Stimulated activated naive CD8-positive, alpha-beta T cell treated with anti-CD3 and anti-CD28 coated beads, Interleukin-15, amount 100 ng/mL, for 72 hours (primary cell): ENCODE measurements at regions not wholly inside any gene's neighbourhood (a gene's known extent, or its start where the extent isn't known, plus 50 kb on each side); places are given as distances from the start of the nearest gene placed in this dataset.

Experiments
- ATAC-seq: fragments of 150-1000 bp; cut with Tn5 transposase; 2 replicates; pipeline ENCODE4 v1.10.0; 2021; ENCODE audit warnings: mild to moderate bottlenecking, moderate library complexity
- DNase-seq, 2 donors: peaks; one replicate each; pipeline ENCODE4 v3.0.0; 2021 to 2022
- H3K27ac Mint-ChIP-seq, 2 donors: one replicate each; pipeline ENCODE4 v1.8.0; 2022; ENCODE audit warnings: mild to moderate bottlenecking in 2 of 2, mixed read lengths in 2 of 2, moderate library complexity in 2 of 2
- H3K27me3 Mint-ChIP-seq: one replicate; pipeline ENCODE4 v1.8.0; 2022; ENCODE audit warnings: mixed read lengths
- H3K4me1 Mint-ChIP-seq: one replicate; pipeline ENCODE4 v1.8.0; 2022; ENCODE audit warnings: mild to moderate bottlenecking, mixed read lengths
- H3K4me3 Mint-ChIP-seq, 2 donors: one replicate each; pipeline ENCODE4 v1.8.0; 2022; ENCODE audit warnings: mild to moderate bottlenecking in 2 of 2, mixed read lengths in 2 of 2, moderate library complexity in 1 of 2
- H3K9me3 Mint-ChIP-seq, 2 donors: one replicate each; pipeline ENCODE4 v1.8.0; 2022; ENCODE audit warnings: mixed read lengths in 2 of 2

DNA sequence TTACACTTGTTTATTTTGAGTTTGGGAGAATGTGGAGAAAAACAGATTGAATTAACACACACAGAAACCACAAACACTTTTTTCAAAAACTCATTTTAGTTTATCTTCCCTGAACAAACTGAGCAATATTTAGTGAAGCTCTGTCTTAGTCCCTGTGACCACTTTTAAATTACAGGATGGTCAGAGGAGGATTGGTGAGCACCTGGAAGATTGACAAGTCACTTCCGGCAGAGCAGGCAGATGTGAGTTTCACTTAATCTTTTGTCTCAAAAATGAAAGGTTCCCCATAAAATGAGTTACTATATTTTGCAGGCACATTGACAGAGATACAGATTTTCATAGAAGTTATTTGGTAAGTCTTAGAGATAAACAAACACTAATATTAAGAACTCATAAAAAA, 970.1 kb downstream of the ADGRL3 start:
- H3K27me3 Mint-ChIP-seq: no peaks in the 10 kb centered on the region
- DNase-seq (no peak), ATAC-seq (no peak)
- H3K4me3 Mint-ChIP-seq: no peak overlapping the region
- peaks cover 2 to 3% of the 10 kb centered on the region in 2 donors for H3K9me3 Mint-ChIP-seq
- H3K4me1 Mint-ChIP-seq: no peaks in the 10 kb centered on the region
- no peak overlapping the region for H3K27ac Mint-ChIP-seq

DNA sequence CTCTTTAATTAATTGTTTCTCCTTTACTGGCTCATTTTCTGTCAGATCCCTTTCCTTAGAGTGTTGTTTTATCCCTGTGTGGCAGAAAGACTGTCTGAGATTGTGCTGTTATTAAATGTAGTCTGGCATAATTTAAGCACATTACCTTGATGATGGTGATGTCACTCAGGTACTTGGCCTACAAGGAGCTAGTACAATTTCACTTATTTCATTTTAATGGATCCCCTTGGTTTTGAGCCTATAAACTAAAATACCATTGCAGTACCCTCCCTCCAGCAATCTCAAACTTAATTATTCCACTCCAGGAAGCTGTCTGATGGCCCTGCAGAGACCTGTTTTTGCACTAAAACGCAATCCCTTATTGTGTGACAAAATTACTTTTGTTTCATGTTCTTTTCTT, 968.6 kb downstream of the ADGRL3 start:
- Mint-ChIP-seq H3K4me3 (no peak overlapping the region), H3K27ac (no peak overlapping the region), H3K27me3 (no peaks in the 10 kb centered on the region), H3K9me3 (peaks cover 10 to 11% of the 10 kb centered on the region in 2 donors), H3K4me1 (no peaks in the 10 kb centered on the region)
- DNase-seq: no peak
- ATAC-seq: no peak

DNA sequence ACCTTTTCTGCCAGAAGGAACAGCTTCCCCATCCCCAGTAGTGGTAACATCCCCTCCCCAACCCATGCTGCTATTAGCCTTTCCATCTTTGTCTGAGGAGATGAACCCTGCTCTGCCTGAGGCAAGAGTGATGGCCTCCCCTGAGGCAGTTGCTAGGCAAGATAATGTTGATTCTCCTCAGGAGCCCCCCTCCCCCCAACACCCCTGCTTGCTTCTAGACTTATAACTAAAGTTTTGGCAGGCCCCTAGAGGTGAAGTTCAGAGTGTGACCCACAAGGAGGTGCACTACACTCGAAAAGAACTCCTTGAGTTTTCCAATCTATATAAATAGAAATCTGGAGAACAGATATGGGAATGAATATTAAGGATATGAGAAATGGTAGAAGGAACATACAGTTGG, 962.5 kb downstream of the ADGRL3 start:
- ATAC-seq (no peak), DNase-seq (no peak)
- H3K4me3 Mint-ChIP-seq: no peak overlapping the region
- no peaks in the 10 kb centered on the region for H3K4me1 Mint-ChIP-seq
- H3K9me3 Mint-ChIP-seq: peaks cover 19 to 41% of the 10 kb centered on the region in 2 donors
- no peak overlapping the region for H3K27ac Mint-ChIP-seq
- H3K27me3 Mint-ChIP-seq: no peaks in the 10 kb centered on the region

DNA sequence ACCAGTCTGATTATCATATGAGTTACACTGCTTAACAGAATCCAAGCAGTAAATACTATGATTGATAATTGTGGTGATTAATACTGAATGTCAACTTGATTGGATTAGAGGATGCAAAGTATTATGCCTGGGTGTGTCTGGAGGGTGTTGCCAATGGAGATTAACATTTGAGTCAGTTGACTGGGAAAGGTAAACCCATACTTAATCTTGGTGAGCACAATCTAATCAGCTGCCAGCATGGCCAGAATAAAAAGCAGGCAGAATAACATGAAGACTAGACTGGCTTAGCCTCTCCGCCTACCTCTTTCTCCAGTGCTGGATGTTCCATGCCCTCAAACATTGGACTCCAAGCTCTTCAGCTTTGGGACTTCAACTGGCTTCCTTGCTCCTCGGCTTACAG, 961.3 kb downstream of the ADGRL3 start:
- Mint-ChIP-seq H3K4me1 (no peaks in the 10 kb centered on the region), H3K27ac (no peak overlapping the region), H3K4me3 (no peak overlapping the region), H3K27me3 (no peaks in the 10 kb centered on the region), H3K9me3 (peaks cover 19 to 41% of the 10 kb centered on the region in 2 donors)
- no peak for ATAC-seq
- no peak for DNase-seq

DNA sequence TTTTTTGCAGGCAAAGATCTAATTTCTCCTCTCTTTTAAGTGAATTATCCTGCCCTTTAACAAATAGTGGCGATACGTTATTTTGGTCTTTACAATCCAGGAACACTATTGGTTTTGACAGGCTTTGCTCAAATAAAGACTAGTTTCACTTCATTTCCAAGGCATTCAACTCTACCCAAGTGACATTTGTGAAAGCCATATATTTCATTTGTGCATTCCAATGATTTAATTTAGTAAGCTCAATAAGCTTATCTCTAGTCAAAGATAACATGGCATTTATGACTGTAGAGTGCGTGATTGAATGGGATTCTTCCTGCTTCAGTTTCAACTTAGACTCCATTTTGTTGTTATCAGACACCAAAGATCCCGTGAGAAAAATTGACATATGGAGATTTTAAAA, 959.8 kb downstream of the ADGRL3 start:
- no peak overlapping the region for H3K27ac Mint-ChIP-seq
- H3K4me3 Mint-ChIP-seq: no peak overlapping the region
- no peaks in the 10 kb centered on the region for H3K4me1 Mint-ChIP-seq
- no peak for DNase-seq
- no peak for ATAC-seq
- H3K9me3 Mint-ChIP-seq: peaks cover 18 to 42% of the 10 kb centered on the region in 2 donors
- no peaks in the 10 kb centered on the region for H3K27me3 Mint-ChIP-seq

DNA sequence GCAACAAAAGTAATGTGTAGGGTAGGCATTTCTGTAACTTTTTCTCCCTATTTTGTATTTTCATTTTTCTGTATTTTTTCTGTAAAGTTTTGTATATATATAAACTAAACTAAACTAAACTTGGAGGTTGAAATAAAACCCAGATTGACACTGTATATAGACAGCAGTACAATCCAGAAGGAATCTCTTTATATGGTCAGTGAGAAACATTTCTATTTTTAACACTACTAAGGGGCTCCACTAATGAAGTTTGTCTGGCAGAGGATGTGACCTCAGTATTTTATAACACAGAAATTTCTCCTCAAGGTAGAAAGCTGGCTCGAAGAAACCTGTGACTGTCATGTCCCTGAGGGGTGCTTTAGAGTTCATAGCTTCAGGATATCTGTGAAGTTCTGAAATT, 959.2 kb downstream of the ADGRL3 start:
- ATAC-seq: no peak
- DNase-seq: no peak
- Mint-ChIP-seq H3K4me3 (no peak overlapping the region), H3K27me3 (no peaks in the 10 kb centered on the region), H3K27ac (no peak overlapping the region), H3K9me3 (peaks cover 14 to 43% of the 10 kb centered on the region in 2 donors), H3K4me1 (no peaks in the 10 kb centered on the region)

DNA sequence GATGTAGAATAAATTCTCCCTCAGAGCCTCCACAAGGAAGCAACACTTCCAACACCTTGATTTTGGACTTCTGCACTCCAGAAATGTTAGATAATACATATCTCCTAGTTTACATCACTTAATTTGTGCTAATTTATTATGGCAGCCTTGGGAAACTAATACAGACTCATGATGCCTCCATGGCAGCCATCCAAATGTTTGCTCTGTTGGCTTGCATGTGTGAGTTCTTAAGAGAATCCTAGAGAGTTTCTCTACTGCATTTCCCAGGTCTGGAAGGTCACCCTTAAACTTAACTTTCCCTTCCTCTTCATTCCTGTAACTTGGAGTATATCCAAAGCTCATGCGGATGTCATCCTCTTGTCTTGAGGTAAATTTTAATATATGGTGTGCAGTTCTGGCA, 956.1 kb downstream of the ADGRL3 start:
- Mint-ChIP-seq H3K27ac (no peak overlapping the region), H3K27me3 (no peaks in the 10 kb centered on the region), H3K9me3 (peaks cover 22 to 42% of the 10 kb centered on the region in 2 donors), H3K4me3 (no peak overlapping the region), H3K4me1 (no peaks in the 10 kb centered on the region)
- ATAC-seq (no peak), DNase-seq (no peak)

DNA sequence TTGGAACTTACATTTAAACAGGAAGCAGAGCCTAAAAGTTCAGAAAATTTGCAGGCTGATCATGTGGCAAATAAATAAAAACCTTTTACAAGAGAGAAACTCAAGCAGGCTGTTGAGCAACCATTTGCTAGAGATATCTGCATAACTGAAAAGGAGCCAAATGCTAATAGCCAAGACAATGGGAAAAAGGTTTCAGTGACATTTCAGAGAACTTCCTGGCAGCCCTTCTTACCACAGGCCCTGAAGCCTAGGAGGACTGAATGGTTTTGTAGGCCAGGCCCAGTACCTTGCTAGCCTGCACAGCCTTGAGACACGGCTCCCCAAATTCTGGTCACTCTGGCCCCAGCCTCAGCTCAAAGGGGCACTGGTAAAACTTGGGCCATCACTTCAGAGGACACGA, 945.1 kb downstream of the ADGRL3 start:
- Mint-ChIP-seq H3K4me1 (no peaks in the 10 kb centered on the region), H3K4me3 (no peak overlapping the region), H3K27me3 (no peaks in the 10 kb centered on the region), H3K27ac (no peak overlapping the region), H3K9me3 (peaks cover 15 to 26% of the 10 kb centered on the region in 2 donors)
- DNase-seq (no peak), ATAC-seq (no peak)

DNA sequence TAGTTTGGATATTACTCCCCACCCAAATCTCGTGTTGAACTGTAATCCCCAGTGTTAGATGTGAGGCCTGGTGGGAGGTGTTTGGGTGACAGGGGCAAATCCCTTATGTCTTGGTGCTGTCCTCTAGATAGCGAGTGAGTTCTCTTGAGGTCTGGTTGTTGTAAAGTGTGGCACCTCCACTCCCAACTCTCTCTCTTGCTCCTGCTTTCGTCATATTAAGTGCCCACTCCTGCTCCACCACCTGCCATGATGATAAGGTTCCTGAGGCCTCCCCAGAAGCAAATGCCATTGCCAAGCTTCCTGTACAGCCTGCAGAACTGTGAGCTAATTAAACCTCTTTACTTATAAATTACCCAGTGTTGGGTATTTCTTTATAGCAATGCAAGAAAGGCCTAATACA, 944.3 kb downstream of the ADGRL3 start:
- Mint-ChIP-seq H3K4me3 (no peak overlapping the region), H3K4me1 (no peaks in the 10 kb centered on the region), H3K27ac (no peak overlapping the region), H3K9me3 (peaks cover 15 to 28% of the 10 kb centered on the region in 2 donors), H3K27me3 (no peaks in the 10 kb centered on the region)
- no peak for DNase-seq
- no peak for ATAC-seq

DNA sequence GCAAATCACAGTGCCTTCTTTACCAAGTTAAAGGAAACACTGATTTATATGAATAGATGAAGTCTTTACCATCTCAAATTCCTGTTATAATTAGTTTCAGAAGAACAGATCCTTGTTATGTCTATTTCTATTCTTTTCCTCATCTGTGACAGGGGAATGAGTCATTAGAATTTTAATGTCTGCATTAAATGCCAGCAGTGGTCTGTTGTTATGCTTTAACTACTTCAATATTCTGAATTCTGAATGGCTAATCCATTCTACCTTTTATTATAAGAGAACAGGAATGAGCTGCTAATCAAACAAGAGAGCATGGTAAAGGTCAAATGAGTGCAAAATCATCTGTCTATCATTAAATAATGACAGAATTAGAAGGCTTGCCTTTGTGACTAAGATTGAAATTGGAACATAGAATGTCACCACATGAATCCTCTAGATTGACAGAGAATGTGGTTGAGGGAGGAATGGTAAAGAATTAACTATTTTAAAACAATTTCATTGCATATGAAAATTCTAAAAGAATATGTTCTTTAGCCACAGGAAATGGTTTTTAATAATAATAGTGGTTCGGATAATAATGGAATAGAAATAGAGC, 935.5 kb downstream of the ADGRL3 start:
- Mint-ChIP-seq H3K27me3 (no peaks in the 10 kb centered on the region), H3K27ac (no peak overlapping the region), H3K4me3 (no peak overlapping the region), H3K4me1 (no peaks in the 10 kb centered on the region), H3K9me3 (peaks cover 14 to 33% of the 10 kb centered on the region in 2 donors)
- DNase-seq (no peak), ATAC-seq (no peak)

DNA sequence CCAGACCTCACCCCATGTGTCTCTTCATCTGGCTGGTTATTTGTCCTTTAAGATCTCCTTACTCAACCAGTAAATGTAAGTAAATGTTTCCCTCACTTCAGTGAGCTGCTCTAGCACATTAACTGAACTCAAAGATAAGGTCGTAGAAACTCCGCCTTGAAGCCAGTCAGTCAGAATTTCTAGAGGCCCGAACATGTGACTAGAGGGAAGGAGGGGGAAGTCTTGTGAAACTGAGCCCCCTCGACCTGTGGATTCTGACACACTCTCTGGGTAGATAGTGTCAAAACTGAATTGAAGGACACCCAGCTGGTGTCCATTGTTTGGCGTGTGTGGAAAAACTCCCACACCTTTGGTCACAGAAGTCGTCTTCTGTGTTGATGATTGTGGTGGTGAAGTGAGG, 933.9 kb downstream of the ADGRL3 start:
- H3K9me3 Mint-ChIP-seq: peaks cover 14 to 32% of the 10 kb centered on the region in 2 donors
- ATAC-seq (no peak), DNase-seq (no peak)
- H3K4me3 Mint-ChIP-seq: no peak overlapping the region
- no peaks in the 10 kb centered on the region for H3K27me3 Mint-ChIP-seq
- no peak overlapping the region for H3K27ac Mint-ChIP-seq
- no peaks in the 10 kb centered on the region for H3K4me1 Mint-ChIP-seq

DNA sequence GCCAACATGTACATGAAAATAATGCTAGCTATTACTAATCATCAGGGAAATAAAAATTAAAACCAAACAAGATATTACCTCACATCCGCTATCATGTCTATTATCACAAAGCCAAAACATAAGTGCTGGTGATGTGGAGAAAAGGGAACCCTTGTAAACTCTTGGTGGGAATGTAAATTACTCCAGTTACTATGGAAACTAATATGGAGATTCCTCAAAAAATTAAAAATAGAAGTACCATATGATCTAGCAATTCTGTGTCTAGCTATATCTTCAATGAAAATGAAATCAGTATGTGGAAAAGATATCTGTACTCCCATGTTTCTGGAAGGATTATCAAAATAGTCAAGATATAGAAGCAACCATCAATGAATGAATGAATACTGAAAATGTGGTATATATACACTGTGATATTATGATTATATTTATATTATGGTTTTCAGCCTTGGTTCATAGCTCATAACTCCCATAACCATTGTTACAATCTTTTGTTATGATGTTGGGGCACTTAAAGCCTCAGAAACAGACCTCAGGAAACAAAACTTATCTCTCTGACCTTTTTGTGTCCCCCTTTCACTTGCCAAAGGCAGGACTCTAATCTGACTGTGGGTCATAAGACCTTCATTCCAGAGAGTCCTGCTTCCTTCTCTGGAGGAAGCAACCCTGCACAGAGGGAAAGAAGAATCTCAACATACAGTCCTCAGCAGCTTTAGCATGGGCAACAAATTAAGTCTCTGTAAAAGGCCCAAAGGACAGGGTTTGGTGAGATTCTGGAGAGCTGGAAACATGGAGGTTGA, 933.2 kb downstream of the ADGRL3 start:
- ATAC-seq: no peak
- H3K27me3 Mint-ChIP-seq: no peaks in the 10 kb centered on the region
- H3K27ac Mint-ChIP-seq: no peak overlapping the region
- H3K9me3 Mint-ChIP-seq: peaks cover 14 to 25% of the 10 kb centered on the region in 2 donors
- no peaks in the 10 kb centered on the region for H3K4me1 Mint-ChIP-seq
- no peak overlapping the region for H3K4me3 Mint-ChIP-seq
- no peak for DNase-seq

DNA sequence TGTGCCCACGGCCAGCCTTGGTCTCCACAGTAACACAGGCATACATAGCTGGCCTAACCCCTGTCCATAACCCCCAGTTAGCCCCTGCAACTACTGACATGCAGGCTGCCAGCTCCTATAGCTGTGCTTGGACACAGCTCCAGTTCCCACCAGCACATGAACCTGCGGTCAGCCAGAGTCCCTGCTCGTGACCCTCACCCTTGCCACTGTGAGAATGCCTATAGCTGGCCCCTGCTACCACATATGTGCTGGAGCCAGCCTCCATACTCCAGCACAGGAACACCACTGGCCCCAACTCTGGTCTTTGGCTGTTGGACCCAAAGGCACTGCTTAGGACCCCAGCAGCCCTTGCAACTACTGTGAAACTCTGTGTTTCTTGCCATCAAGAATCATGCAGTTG, 930.9 kb downstream of the ADGRL3 start:
- ATAC-seq: no peak
- H3K27me3 Mint-ChIP-seq: no peaks in the 10 kb centered on the region
- no peaks in the 10 kb centered on the region for H3K4me1 Mint-ChIP-seq
- no peak overlapping the region for H3K4me3 Mint-ChIP-seq
- peaks cover 18 to 25% of the 10 kb centered on the region in 2 donors for H3K9me3 Mint-ChIP-seq
- H3K27ac Mint-ChIP-seq: no peak overlapping the region
- DNase-seq: no peak

DNA sequence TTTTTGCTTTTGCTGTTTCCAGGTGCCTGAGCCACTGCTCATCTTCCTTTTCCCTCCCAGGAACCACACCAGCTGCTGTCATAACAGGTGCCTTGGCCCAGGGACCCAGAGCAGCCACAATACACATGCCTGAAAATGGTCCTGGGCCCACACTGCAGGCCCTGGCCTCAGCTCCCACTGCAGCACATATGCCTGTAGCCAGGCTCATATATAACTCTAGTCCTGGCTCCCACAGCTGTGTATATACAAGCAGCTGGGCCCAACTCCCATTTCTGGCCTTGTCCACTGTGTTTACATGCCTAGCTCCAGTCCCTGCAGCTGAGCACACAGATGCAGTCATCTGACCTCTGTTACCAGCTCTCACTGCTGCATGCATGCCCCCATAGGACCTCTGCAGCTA, 930.5 kb downstream of the ADGRL3 start:
- H3K9me3 Mint-ChIP-seq: peaks cover 18 to 25% of the 10 kb centered on the region in 2 donors
- DNase-seq: no peak
- H3K27ac Mint-ChIP-seq: no peak overlapping the region
- no peak for ATAC-seq
- H3K4me3 Mint-ChIP-seq: no peak overlapping the region
- no peaks in the 10 kb centered on the region for H3K4me1 Mint-ChIP-seq
- H3K27me3 Mint-ChIP-seq: no peaks in the 10 kb centered on the region

DNA sequence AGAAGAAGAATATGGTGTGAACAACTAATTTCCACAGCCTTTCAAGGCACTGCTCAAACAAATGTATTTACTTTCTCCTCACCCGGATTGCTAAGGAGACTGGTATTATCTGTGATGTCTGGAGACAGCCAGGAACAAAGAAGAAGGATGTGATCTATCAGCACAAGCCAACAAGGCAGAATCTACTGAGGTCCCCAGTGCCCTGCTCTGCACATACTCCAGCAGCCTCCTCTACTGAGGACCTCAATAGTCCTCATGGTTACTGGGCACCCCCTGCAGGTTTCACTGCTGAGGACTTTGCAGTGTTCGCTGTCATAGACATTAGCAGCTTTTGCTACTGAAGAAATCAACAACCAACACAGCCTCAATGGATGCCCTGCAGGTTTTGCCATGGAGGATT, 930.1 kb downstream of the ADGRL3 start:
- no peak for ATAC-seq
- no peaks in the 10 kb centered on the region for H3K4me1 Mint-ChIP-seq
- H3K27ac Mint-ChIP-seq: no peak overlapping the region
- H3K27me3 Mint-ChIP-seq: no peaks in the 10 kb centered on the region
- H3K9me3 Mint-ChIP-seq: peaks cover 18 to 25% of the 10 kb centered on the region in 2 donors
- H3K4me3 Mint-ChIP-seq: no peak overlapping the region
- DNase-seq: no peak
